GM19035 (cell line): ENCODE measurements at regions not wholly inside any gene's neighbourhood (a gene's known extent, or its start where the extent isn't known, plus 50 kb on each side); places are given as distances from the start of the nearest gene placed in this dataset.
"Not testable (repeated sequence)": the region's sequence is repeated elsewhere in the genome, so short reads cannot be mapped to it uniquely, and the experiment has no call there.

Experiments
- ATAC-seq: cut with Tn5 transposase; IDR thresholded peaks from one replicate; pipeline ENCODE4 v1.9.1; 2021; ENCODE audit not compliant: unreplicated experiment

- ATAC-seq = no peak
Measured at GRCh38 chr2:72078773-72079172, 68.9 kb downstream of the CYP26B1 start.

GRCh38 chr2:72077702-72078169, 69.9 kb downstream of the CYP26B1 start:
- no peak for ATAC-seq

DNA sequence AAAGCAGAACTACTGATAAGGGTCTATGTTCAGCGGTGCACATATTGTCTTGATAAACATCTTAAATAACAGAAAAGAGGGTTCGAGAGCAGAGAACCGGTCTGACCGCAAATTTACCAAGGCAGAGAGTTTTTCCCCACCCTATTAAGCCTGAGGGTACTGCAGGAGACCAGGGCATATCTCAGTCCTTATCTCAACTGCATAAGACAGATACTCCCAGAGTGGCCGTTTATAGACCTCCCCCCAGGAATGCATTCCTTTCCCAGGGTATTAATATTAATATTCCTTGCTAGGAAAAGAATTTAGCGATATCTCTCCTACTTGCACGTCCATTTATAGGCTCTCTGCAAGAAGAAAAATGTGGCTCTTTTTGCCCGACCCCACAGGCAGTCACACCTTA, 74.3 kb downstream of the CYP26B1 start:
- ATAC-seq = not testable (repeated sequence)

GRCh38 chr2:72064197-72064596, 83.5 kb downstream of the CYP26B1 start:
- not testable (repeated sequence) for ATAC-seq

- ATAC-seq = no peak
Measured at GRCh38 chr2:72062336-72062735, 85.3 kb downstream of the CYP26B1 start.

- no peak for ATAC-seq
Measured at GRCh38 chr2:72057308-72057707, 90.4 kb downstream of the CYP26B1 start.

DNA sequence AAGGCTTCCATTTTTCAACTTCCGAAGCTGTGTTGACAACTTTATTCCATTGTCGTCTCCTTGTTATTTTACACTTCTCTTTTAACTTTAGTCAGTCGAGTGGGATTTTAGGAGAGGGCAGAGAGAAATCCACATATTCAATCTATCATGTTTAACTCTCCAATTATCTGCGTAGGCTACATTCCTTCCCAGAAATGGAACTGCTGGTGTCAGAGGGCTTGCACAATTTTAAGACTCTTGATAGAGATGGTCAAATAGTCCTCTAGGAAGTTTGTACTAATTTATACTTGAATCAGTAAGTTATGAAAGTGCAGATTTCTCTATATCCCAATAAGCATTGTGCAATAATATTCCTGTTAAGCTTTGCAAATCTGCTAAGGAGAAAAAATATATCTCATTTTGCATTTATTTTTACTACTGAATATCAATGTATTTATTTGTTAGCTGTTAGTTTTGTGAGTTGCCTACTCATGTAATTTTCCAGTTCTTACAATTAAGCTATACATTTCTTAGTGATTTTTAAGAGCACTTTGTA, 95.6 kb downstream of the CYP26B1 start:
- ATAC-seq = no peak

DNA sequence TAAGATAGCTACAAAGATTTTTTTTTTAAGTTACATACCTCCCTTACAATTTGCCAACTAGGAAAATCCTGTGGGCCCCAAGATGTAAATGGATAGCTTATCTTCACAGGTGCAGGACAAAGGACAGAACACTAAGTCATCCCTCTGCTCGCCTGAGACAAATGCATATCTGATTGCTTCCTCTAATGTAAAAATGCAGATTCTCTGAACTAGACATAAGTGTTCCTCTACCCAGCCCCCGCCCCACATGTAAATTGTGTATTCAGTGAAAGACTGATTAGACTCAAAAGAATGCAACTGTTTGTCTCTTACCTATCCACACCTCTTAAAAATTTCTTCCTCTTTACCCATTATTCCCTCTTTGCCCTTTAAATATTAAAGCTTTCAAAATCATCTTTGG, 96.5 kb downstream of the CYP26B1 start:
- ATAC-seq = no peak

- ATAC-seq = no peak
Measured at GRCh38 chr2:72050734-72051133, 96.9 kb downstream of the CYP26B1 start.

DNA sequence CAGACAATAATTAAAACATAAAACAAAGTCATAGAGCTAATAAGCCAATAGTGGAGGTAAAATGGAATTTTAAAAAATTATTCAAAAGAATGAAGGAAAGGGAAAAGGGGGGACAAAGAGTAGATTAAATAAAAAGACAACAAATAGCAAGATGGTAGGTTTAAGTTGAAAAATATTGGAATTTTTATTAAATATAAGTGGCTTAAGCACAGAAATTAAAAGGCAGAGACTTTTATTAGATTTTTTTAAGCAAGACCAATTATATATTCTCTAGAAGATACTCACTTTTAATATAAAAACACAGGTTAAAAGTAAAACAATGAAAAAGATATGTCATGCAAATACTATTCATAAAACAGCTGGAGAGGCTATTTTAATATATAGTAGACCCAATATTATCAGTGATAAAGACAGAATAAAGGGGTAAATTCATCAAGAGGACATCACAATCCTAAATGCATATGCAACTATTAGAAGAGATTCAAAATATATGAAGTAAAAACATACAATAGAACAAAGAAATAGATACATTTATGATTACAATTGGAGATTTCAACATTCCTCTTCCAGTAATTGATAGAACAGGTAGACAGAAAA, 98.7 kb downstream of the CYP26B1 start:
- ATAC-seq = no peak

DNA sequence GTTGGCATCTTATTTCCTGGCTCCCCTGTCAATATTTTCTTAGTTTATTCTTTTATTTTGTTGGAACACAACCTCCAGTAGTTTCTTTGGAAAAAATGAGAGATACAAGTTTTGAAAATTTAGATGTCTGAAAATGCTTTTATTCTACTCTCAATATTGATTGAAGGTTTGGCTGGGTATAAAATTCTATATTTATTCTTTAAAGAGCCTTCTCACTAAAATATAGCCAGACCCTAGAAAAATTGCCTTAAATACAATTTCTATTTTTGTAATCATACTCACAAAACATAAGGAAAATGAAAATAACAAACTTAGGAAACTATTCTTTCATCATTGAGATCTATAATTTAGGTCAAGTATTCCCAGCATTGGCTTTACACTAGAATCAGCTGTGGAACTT, 103.7 kb downstream of the CYP26B1 start:
- no peak for ATAC-seq

DNA sequence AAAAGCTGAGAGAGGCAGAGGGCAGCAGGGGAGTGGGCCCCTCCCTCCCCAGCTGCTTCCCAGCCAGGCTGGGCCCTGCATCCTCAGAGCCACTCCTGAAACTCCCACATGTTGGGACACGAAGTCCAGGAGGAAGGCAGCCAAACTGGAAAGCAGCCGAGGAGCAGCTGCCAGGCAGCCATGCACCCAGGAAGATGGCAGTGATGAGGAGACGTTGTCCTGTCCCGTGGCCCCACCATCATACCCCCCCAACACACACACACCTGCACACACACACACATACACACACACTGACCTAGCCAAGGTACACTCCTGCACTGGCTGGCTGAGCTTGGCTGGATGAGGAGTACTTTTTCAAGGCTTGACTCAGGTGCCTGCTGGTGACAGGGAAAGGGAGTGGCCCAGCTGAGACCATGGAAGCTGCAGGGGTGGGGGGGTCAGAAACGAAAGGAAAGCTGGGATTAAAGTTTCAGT, 106.0 kb downstream of the CYP26B1 start:
- no peak for ATAC-seq

DNA sequence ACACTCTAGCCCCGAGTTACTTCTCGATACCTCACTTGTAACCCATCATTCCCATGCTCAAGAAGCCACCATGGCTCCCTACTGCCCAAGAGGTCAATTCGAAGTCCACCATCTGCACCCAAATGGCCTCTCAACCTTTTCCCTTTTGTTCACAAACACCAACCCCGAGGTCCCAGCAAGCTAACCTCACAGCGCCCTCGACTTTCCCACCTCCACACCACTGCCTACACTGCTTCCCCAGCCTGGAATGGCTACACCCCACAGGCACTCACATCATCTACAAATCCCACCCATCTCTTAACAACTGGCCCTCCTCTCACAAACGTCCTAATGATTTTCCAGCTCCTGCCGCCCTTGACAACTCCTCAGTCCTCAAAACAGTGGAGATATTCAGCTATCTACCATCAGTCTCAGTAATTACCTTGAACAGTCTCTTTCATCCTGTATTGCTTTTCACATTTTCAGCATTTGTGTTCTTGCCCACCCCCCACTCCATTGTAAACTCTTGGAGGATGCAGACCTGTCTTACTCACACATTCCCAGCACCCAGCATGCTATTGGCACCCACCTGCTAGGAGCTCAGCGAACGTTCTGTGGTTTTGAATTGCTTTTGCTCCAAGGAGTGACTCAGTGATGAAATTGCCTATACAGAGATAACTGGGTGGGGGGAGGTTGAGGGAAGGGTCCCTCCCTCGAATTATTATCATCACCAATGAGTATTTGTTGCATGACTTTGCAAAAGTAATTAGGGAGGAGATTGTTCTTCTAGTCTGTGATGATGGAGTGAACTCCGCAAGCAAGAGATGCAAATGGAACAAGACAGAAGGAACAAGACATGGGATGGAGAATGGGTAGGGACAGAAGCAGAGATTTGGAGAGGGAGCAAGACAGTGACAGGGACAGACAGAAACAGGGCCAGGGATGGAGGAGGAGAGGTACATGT, 106.8 kb downstream of the CYP26B1 start:
- ATAC-seq = no peak

- no peak for ATAC-seq
Measured at GRCh38 chr2:72038524-72038923, 109.1 kb downstream of the CYP26B1 start.

GRCh38 chr2:72037261-72037666, 110.4 kb downstream of the CYP26B1 start:
- no peak for ATAC-seq

- ATAC-seq = no peak
Measured at GRCh38 chr2:72036595-72036994, 111.1 kb downstream of the CYP26B1 start.

DNA sequence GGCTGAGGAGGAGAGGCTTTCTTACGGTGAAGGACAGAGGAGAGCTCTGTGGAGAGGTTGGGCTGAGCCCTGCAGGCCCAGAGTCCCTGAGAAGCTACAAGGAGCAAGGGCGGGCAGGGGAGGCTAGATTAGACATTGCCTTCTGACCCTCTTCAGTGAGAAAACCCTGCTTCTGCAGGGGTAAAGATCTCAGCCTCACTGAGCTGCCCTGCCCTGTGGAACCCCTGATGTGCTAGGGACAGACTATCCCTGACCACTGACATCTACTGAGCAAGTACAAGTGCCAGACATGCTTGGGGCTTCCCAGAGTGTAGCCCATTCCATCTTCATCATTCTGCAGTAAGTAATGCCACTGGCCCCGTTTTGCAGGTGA, 111.5 kb downstream of the CYP26B1 start:
- ATAC-seq = no peak

GRCh38 chr2:72035518-72036172, 112.0 kb downstream of the CYP26B1 start:
- no peak for ATAC-seq

DNA sequence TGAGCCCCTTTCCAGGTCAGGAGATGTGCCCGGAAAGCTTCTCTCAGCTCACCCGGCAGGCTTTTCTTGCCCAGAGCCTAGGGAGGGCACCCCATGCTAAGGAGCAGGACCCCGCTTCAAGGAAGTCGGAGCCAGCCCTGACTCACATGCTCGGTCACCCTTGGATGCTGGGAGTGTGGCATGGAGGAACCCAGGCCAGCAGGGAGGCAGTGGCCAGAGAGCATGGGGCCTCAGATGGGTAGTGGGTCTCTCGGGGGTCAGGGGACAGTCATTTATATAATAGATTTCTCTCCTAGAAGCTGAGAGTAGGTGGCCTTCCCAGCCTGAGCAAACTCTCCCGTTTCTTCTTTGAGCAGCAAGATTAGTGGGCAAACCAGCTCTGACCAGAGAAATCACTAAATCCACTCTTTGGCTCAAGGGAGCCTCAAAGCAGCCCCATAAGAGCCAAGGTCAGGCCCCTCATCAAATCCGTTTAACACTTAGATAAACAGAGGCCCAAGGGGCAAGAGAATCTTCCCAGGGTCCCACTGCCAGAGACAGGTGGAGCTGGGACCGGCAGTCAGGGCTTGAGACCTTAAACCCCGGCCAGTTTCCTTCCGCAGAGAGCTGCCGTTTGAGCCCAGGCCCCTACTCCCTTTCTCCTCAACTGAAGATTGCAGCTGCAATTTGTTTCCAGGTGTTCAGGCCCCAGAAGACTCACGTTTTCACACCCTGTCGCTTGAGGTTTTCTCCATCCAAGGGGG, 113.1 kb downstream of the CYP26B1 start:
- ATAC-seq = no peak

GRCh38 chr2:72033636-72034035, 114.0 kb downstream of the CYP26B1 start:
- ATAC-seq = no peak
